Type B pancreatic cell (in vitro differentiated cells): ENCODE measurements at regions not wholly inside any gene's neighbourhood (a gene's known extent, or its start where the extent isn't known, plus 50 kb on each side); places are given as distances from the start of the nearest gene placed in this dataset.

ENCODE experiments used
- DNase-seq: peaks from one replicate; pipeline ENCODE4 v3.0.0; 2021; ENCODE audit warnings: mixed read lengths; ENCODE audit not compliant: unreplicated experiment; ENCODE audit errors: extremely low spot score
- H3K27ac Mint-ChIP-seq: 2 replicates; pipeline ENCODE4 v1.8.0; 2021; ENCODE audit warnings: mild to moderate bottlenecking, mixed read lengths
- H3K27me3 Mint-ChIP-seq: 2 replicates; pipeline ENCODE4 v1.8.0; 2021; ENCODE audit warnings: mixed read lengths
- H3K36me3 Mint-ChIP-seq: 2 replicates; pipeline ENCODE4 v1.8.0; 2021; ENCODE audit warnings: mixed read lengths
- H3K4me1 Mint-ChIP-seq: one replicate; pipeline ENCODE4 v1.8.0; 2021; ENCODE audit warnings: mixed read lengths; ENCODE audit not compliant: unreplicated experiment
- H3K4me3 Mint-ChIP-seq: 2 replicates; pipeline ENCODE4 v1.8.0; 2021; ENCODE audit warnings: mild to moderate bottlenecking, mixed read lengths
- H3K9me3 Mint-ChIP-seq: 2 replicates; pipeline ENCODE4 v1.8.0; 2021; ENCODE audit warnings: mixed read lengths
- CTCF ChIP-seq: fragments of 200-600 bp; sonication (generic); conservative IDR thresholded peaks from 2 replicates; pipeline ENCODE4 v1.5.0; 2021; ENCODE audit warnings: antibody characterized with exemption, mild to moderate bottlenecking

DNA sequence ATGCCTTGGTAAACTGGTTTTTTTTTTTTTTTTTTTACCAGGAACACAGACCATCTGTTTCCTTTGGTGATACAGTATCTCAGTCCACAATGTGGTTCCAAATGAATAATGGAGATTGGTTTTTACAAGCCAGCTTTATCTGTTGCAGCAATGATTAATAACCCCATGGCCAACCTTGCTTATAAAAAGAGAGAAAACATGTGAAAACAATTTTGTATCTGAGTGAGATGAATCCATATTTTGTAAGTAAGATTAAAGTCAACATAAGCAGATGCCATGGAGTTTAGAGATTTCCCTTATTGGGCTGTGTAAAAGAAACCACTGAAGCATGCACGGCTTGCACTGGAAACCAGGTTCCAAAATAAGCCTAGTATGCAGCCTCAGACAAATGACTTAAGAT, 108.6 kb upstream of the CNTNAP5 start:
- TF ChIP-seq CTCF, result no peak
- Mint-ChIP-seq H3K27me3 (no peaks in the 10 kb centered on the region), H3K4me1 (peaks cover 5% of the 10 kb centered on the region)

DNA sequence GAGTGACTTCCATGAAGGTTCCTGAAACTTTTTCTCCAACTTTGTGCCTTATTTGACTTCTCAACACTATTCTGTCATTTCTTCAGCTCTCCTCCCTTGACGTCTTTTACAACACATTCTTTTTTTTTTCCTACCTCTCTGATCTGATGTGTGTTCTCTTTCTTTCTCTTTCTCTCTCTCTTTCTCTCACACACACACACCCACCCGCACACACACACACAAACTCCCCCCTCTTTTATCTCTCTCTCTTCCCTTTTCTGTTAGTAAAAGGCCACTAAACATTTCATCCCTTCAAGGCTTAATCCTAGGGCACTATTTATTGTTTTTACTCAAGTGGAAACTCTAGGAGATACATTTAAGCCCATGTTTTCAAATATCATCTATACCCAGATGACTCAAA, 107.8 kb upstream of the CNTNAP5 start:
- H3K27me3 Mint-ChIP-seq, result no peaks in the 10 kb centered on the region
- H3K9me3 Mint-ChIP-seq, result no peaks in the 10 kb centered on the region
- no peak overlapping the region for H3K4me3 Mint-ChIP-seq
- peaks cover 5% of the 10 kb centered on the region for H3K4me1 Mint-ChIP-seq
- H3K27ac Mint-ChIP-seq, result no peak overlapping the region
- TF ChIP-seq CTCF, result no peak
- no peak for DNase-seq
- H3K36me3 Mint-ChIP-seq, result no peaks in the 10 kb centered on the region

More for the DNA sequence above, 108.6 kb upstream of the CNTNAP5 start:
- no peaks in the 10 kb centered on the region for H3K9me3 Mint-ChIP-seq
- H3K36me3 Mint-ChIP-seq, result no peaks in the 10 kb centered on the region
- no peak overlapping the region for H3K27ac Mint-ChIP-seq
- DNase-seq, result no peak
- no peak overlapping the region for H3K4me3 Mint-ChIP-seq

DNA sequence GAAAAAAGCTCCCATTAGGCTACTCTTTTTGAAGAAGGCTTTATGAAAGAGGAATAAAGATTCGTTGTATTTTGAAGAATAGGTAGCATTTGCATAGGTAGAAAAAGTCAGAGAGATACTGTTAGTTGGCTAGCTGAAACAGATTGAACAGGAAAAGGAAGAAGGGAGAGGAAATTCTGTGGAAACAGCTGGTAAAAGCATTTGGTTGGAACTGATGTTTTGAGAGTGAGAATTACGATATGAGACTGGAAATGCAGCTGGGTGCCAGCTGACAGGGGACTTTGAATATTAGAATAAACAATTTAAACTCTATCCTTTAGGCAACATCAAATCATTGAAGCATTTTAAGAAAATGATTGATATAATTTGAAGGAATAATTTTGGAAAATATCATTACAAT, 96.7 kb upstream of the CNTNAP5 start:
- no peak for DNase-seq
- no peaks in the 10 kb centered on the region for H3K4me1 Mint-ChIP-seq
- no peaks in the 10 kb centered on the region for H3K36me3 Mint-ChIP-seq
- no peak overlapping the region for H3K4me3 Mint-ChIP-seq
- no peaks in the 10 kb centered on the region for H3K9me3 Mint-ChIP-seq
- no peaks in the 10 kb centered on the region for H3K27me3 Mint-ChIP-seq
- H3K27ac Mint-ChIP-seq, result no peak overlapping the region
- TF ChIP-seq CTCF, result no peak

DNA sequence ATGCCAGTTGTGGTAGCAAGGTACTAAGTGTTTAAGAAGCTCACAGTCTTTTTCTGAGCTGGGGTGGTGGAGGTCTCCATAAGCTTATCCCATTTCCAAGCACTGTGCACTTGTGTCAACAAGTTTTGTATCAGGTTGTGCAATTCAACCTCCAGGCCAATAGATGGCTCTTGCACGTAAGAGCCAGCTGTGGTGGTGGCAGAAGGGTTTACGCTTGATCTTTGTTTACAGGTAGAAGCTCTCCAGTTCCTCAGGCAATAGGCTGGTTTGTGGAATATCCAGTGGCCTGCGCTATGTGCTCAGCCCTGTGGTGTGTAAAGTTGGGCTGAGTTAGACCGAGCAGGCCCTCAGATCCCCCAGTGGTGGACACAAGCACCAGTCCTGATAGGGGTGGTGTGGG, 89.7 kb upstream of the CNTNAP5 start:
- no peaks in the 10 kb centered on the region for H3K27me3 Mint-ChIP-seq
- TF ChIP-seq CTCF, result no peak
- H3K27ac Mint-ChIP-seq, result no peak overlapping the region
- H3K4me3 Mint-ChIP-seq, result no peak overlapping the region
- no peak for DNase-seq
- H3K9me3 Mint-ChIP-seq, result no peaks in the 10 kb centered on the region
- H3K4me1 Mint-ChIP-seq, result no peaks in the 10 kb centered on the region
- no peaks in the 10 kb centered on the region for H3K36me3 Mint-ChIP-seq

- Mint-ChIP-seq H3K27ac (no peak overlapping the region), H3K9me3 (no peaks in the 10 kb centered on the region), H3K4me1 (no peaks in the 10 kb centered on the region), H3K36me3 (no peaks in the 10 kb centered on the region), H3K27me3 (no peaks in the 10 kb centered on the region), H3K4me3 (no peak overlapping the region)
- DNase-seq, result no peak
- TF ChIP-seq CTCF, result no peak
Observed at GRCh38 chr2:123953846-123954245, 71.2 kb upstream of the CNTNAP5 start.

GRCh38 chr2:123958011-123958410, 67.1 kb upstream of the CNTNAP5 start:
- no peaks in the 10 kb centered on the region for H3K4me1 Mint-ChIP-seq
- H3K36me3 Mint-ChIP-seq, result no peaks in the 10 kb centered on the region
- no peaks in the 10 kb centered on the region for H3K27me3 Mint-ChIP-seq
- TF ChIP-seq CTCF, result no peak
- DNase-seq, result no peak
- H3K9me3 Mint-ChIP-seq, result peaks cover 6% of the 10 kb centered on the region
- no peak overlapping the region for H3K27ac Mint-ChIP-seq
- H3K4me3 Mint-ChIP-seq, result no peak overlapping the region
